ENCODE measurements at regions not wholly inside any gene's neighbourhood (a gene's known extent, or its start where the extent isn't known, plus 50 kb on each side); places are given as distances from the start of the nearest gene placed in this dataset.

DNA sequence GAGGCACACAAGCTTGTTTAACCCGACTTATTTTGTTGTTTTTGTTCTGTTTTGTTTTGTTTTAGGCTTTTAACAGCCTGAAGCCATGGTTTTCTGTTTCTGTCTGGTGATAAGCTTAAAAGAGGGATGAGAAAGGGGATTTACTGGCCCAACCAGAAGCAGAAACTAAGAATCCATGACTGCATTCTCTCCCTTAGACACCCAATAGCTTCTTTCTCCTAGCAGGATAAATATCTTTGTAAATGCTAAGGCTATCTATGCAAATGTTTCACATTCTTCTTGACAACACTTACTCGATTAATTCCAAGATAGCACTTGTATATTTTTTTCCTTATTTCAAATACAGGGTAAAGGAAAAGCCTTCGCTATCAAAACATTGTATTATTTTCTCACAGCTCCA, 53.7 kb upstream of the SMAD1 start:
- no peak for DNase-seq

DNA sequence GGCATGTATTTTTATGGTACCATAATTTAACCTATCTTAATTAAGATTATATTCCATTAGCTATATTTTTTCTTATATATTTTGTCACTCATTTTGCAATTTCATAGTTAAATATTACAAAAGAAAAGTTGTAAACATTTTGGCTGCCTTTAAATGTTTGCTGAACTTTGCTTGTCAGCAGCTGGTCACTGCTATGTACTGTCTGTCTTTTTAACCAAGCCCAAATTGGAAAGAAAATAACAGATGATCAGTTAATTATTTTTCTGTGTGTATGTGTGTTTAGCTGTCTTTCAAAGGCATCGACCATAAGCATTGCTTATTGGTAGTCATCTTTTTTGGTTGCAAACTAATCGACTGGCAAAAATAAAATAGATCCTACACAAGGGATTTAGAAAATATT, 54.4 kb upstream of the SMAD1 start:
- no peak for DNase-seq

DNA sequence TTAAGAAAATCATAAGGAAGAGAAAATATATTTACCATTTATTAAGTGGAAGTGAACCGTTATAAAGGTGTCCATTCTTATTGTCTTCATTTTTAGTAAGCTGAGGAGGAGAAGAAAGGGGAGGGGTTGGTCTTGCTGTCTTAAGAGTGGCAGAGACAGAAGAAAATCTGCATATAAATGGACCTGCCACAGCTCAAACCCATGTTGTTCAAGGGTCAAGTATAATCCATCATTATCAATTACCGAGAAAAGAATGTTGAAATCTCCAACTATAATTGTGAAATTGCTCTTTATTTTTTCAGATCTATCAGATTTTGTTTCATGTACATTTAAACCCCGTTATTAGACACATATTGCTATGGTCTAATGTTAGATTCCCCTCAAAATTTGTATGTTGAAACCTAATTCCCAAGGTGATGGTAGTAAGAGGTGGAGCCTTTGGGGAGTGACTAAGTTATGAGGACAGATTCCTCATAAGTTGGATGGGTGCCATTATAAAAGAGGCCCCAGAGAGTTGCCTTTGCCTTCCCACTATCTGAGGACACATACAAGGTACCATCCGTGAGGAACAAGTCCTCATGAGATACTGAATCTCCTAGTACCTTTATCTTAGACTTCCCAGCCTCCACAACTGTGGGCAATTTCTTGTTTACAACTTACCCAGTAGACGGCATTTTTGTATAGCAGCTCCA, 58.5 kb upstream of the SMAD1 start:
- DNase-seq, result no peak

- DNase-seq, result no peak
Observed at GRCh38 chr4:145420595-145421214, 60.9 kb upstream of the SMAD1 start.

DNA sequence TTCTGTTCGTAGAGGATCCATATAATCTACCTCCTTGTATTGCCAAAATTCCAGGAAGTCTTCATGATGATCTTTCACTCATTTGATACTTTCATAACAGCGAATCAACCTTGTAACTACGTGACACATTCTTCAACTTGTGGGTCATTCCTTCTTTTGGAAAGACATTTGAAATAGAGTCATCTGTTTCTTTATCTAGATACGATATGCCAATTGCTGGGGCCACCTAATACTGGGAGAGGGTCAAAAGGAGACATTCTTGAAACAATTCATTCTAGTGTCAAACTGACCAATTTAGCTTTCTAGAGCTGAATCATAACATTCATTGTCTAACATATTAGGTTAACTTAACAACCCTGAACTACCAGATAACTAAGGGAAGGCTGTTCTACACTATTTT, 62.9 kb upstream of the SMAD1 start:
- no peak for DNase-seq

- DNase-seq, result no peak
Observed at GRCh38 chr4:145417348-145418130, 64.1 kb upstream of the SMAD1 start.

DNA sequence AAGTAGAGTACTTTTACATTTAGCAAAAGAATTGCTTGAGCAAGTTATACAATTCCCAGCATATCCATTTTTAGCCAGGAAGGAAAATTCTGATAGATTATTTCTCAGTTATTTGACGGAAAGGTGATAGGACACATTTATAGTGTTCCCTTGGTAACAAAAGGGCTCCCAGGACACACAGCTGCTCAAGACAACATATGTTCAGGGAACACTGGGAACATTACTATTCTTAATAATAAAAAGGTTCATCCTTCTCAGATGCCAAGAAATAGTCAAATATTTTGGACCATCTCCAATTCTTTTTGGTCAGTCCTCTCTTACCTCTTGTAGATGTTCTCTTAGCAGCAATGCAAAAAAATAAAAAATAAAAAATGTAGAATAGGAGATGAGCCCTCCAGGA, 66.8 kb upstream of the SMAD1 start:
- DNase-seq, result no peak

- no peak for DNase-seq
Observed at GRCh38 chr4:145414226-145414625, 67.4 kb upstream of the SMAD1 start.

- no peak for DNase-seq
Observed at GRCh38 chr4:145406970-145407369, 74.7 kb upstream of the SMAD1 start.

GRCh38 chr4:145404761-145405160, 76.9 kb upstream of the SMAD1 start:
- DNase-seq, result no peak

GRCh38 chr4:145396581-145396980, 85.1 kb upstream of the SMAD1 start:
- no peak for DNase-seq

GRCh38 chr4:145390571-145390970, 91.1 kb upstream of the SMAD1 start:
- DNase-seq, result no peak

DNA sequence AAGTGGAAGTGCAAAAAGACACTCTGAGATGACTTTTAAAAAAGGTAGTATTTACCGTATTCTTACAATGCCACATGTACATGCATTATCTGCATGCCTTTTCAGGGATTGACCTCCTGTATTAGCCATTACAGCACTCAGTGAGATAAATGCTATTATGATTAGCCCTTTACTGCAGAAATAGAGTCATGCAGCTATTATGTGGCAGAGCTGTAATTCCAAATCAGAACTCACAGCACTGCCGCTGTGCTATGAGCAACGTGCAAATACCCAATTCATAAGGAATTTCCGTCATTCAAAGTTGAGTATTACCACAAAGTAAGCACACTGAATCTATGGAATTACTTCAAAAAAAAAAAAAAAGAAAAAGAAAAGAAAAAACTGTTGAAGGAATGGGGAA, 92.1 kb upstream of the SMAD1 start:
- no peak for DNase-seq

GRCh38 chr4:145388043-145388442, 93.6 kb upstream of the SMAD1 start:
- no peak for DNase-seq

- DNase-seq, result no peak
Observed at GRCh38 chr4:145387079-145387478, 94.6 kb upstream of the SMAD1 start.

GRCh38 chr4:145381163-145381562, 100.5 kb upstream of the SMAD1 start:
- no peak for DNase-seq

- DNase-seq, result no peak
Observed at GRCh38 chr4:145380123-145380522, 101.5 kb upstream of the SMAD1 start.

DNA sequence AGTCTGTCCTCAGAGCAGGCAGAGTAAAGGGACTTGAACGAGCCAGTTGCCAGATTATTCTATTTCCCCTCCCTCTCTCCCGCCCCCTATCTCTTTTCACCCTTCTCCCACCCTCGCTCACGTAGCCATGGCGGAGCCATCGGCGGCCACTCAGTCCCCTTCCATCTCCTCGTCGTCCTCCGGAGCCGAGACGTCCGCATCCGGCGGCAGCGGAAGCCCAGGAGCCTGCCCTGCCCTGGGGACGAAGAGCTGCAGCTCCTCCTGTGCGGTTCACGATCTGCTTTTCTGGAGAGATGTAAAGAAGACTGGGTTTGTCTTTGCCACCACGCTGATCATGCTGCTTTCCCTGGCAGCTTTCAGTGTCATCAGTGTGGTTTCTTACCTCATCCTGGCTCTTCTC, 106.2 kb upstream of the SMAD1 start:
- no peak for DNase-seq

GRCh38 chr4:145352438-145353145, 129.1 kb upstream of the SMAD1 start:
- DNase-seq, result no peak

GRCh38 chr4:145351922-145352321, 129.7 kb upstream of the SMAD1 start:
- no peak for DNase-seq

- DNase-seq, result no peak
Observed at GRCh38 chr4:145351162-145351561, 130.5 kb upstream of the SMAD1 start.

DNA sequence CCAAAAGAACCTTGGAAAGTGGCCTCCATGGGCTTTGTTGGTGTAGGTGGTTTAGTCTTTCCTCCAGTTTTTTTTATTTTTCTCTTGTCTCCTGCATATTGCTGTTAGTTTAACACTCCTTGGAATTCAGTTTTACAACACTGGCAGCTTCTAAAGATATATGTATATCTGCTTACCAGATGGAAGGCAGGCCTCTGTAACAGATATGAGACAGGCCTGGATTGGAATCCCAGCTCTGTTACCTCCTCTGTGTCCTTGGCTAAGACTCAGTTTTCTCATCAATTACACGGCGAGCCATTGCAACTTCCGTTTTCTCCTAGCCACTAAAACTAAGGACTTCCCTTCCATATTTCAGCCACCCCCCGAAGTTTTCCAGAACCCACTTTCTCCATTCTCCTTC, 133.4 kb upstream of the SMAD1 start:
- no peak for DNase-seq

- DNase-seq, result no peak
Observed at GRCh38 chr4:145347684-145348083, 134.0 kb upstream of the SMAD1 start.

- DNase-seq, result no peak
Observed at GRCh38 chr4:145346081-145346480, 135.6 kb upstream of the SMAD1 start.
